ENCODE measurements at regions not wholly inside any gene's neighbourhood (a gene's known extent, or its start where the extent isn't known, plus 50 kb on each side); places are given as distances from the start of the nearest gene placed in this dataset.

DNA sequence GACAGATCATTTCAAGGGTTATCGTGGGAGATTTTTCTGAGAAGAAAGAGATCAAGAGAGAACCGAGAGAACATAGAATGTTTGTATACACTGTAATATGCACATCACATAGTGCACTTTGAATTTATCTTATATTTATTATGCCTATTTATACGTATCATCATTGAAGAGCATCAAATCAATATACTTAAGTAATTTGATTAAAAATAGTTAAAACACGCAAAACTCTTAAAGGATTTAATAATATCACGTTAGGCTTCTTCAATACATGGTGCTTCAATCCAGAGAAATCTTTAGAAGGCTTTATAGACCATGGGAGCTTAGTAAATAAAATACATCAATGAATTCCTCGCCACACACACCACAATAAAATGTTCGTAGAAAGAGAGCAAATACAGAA is 139.5 kb upstream of the C11orf58 start:
- H3K27me3 ChIP-seq (ENCODE audit: insufficient read depth, low read length), result peaks cover 36% of the 10 kb centered on the region

More for the DNA sequence above, 139.5 kb upstream of the C11orf58 start:
- Histone ChIP-seq H3K36me3 (ENCODE audit: control insufficient read depth in 1 of 2, insufficient read depth in 2 of 2, low read length in 2 of 2) (no peaks in the 10 kb centered on the region), H3K4me1 (ENCODE audit: control insufficient read depth in 1 of 2, insufficient read depth in 2 of 2, low read length in 2 of 2) (peaks cover 0 to under 1% of the 10 kb centered on the region in 2 experiments; a peak in 2 of 4 replicates), H3K9ac (ENCODE audit: low read length) (no peak overlapping the region), H3K4me3 (replicated peaks in 1 of 2; ENCODE audit: low read depth in 1 of 2, low read length in 2 of 2) (no peak overlapping the region), H3K9me3 (ENCODE audit: control insufficient read depth in 1 of 2, insufficient read depth in 1 of 2, low read depth in 1 of 2, low read length in 2 of 2) (no peaks in the 10 kb centered on the region), H2AFZ (ENCODE audit: low read depth, low read length, poor library complexity, severe bottlenecking) (no peak overlapping the region), H3K79me2 (ENCODE audit: insufficient read depth, low read length) (no peaks in the 10 kb centered on the region), H3K9me2 (ENCODE audit: insufficient read depth) (no peaks in the 10 kb centered on the region), H3K4me2 (ENCODE audit: low read length) (no peak overlapping the region), H4K20me1 (ENCODE audit: insufficient read depth) (no peaks in the 10 kb centered on the region), H3K27ac (ENCODE audit: low read depth, low read length) (no peak overlapping the region)
- ChIA-PET RAD21 (ENCODE audit: low non-redundant PET in 1 of 2, low total read pairs in 2 of 2, uncharacterized antibody in 2 of 2, unreplicated experiment in 2 of 2) (no interaction called here), CTCF (no interaction called here), POLR2A (no interaction called here)
- intact Hi-C loops (cut with micrococcal nuclease), result no loop called here
- BruUV-seq (replicated peaks), result no TSS peak
- no peak for ATAC-seq
- TF ChIP-seq TCF7L2 (IDR thresholded peaks at IDR 0.05; ENCODE audit: borderline replicate concordance, extremely low read depth, insufficient read depth, insufficient read length), result no peak
- no peak for TF ChIP-seq FOSL1 (IDR thresholded peaks at IDR 0.05; ENCODE audit: low read depth)
- no peak for TF ChIP-seq YY1 (IDR thresholded peaks at IDR 0.05; ENCODE audit: extremely low read depth, insufficient replicate concordance, low read depth, low read length)
- no peak for TF ChIP-seq CBX3 (IDR thresholded peaks at IDR 0.05; ENCODE audit: low read depth)
- TF ChIP-seq SP1 (IDR thresholded peaks at IDR 0.05; ENCODE audit: low read depth), result no peak
- TF ChIP-seq EGR1 (IDR thresholded peaks at IDR 0.05; ENCODE audit: low read depth), result no peak
- TF ChIP-seq ZNF274 (IDR thresholded peaks at IDR 0.05; ENCODE audit: low read depth, low read length), result no peak
- no peak for TF ChIP-seq EZH2phosphoT487 (IDR thresholded peaks at IDR 0.05; ENCODE audit: borderline replicate concordance)
- TF ChIP-seq ELF1 (IDR thresholded peaks at IDR 0.05; ENCODE audit: borderline replicate concordance, low read depth), result no peak
- no peak for TF ChIP-seq REST (IDR thresholded peaks at IDR 0.05; ENCODE audit: low read depth)
- TF ChIP-seq POLR2AphosphoS5 (IDR thresholded peaks at IDR 0.05; ENCODE audit: low read depth, low read length), result no peak
- TF ChIP-seq JUND (IDR thresholded peaks at IDR 0.05), result no peak
- no peak for DNase-seq (ENCODE audit: low read depth, low spot score)

Data from HCT116 (cell line).